Panc1 (cell line): ENCODE measurements at regions not wholly inside any gene's neighbourhood (a gene's known extent, or its start where the extent isn't known, plus 50 kb on each side); places are given as distances from the start of the nearest gene placed in this dataset.
A peak's percentile ranks its signal among the peaks of the same experiment; 100 is the strongest.

Experiments
- ATAC-seq: fragments of 200-7000 bp; cut with Tn5 transposase; 2 replicates; pipeline ENCODE4 v1.9.1; 2020; ENCODE audit warnings: mild to moderate bottlenecking, moderate library complexity
- BruUV-seq: library from RNA; stranded (reverse); fragments of 400-500 nt; replicated peaks from 2 replicates; lab custom pipeline; 2021; lab: Mats Ljungman, UMichigan
- CTCF ChIA-PET: fragments of 300-600 bp; sonication (Branson Sonifier 250); formaldehyde crosslinking; loops from one replicate; lab custom pipeline; 2022; ENCODE audit warnings: antibody characterized with exemption; lab: Charles Lee
- POLR2A ChIA-PET: fragments of 300-600 bp; sonication (Branson Sonifier 250); formaldehyde crosslinking; loops from one replicate; lab custom pipeline; 2022; ENCODE audit warnings: antibody characterized with exemption; lab: Charles Lee
- DNase-seq: peaks from one replicate; pipeline ENCODE4 v3.0.0-alpha.2; 2010; ENCODE audit warnings: low read depth, low spot score
- H3K27ac ChIP-seq: 2 replicates; pipeline ENCODE4 v1.5.1; 2011; ENCODE audit warnings: mild to moderate bottlenecking, low read length, inconsistent platforms
- H3K27me3 ChIP-seq: fragments of 200-500 bp; sonication (Bioruptor generic); 2 replicates; pipeline ENCODE4 v1.6.0; 2014; ENCODE audit warnings: low read length, inconsistent platforms; ENCODE audit not compliant: control insufficient read depth, insufficient read depth
- H3K36me3 ChIP-seq: fragments of 200-500 bp; sonication (Bioruptor generic); 2 replicates; pipeline ENCODE4 v1.5.1; 2014; ENCODE audit warnings: inconsistent platforms, mild to moderate bottlenecking, low read length, moderate library complexity; ENCODE audit not compliant: control insufficient read depth, insufficient read depth
- H3K4me1 ChIP-seq: 2 replicates; pipeline ENCODE4 v1.5.1; 2011; ENCODE audit warnings: inconsistent platforms, mild to moderate bottlenecking, low read length, moderate library complexity; ENCODE audit not compliant: control insufficient read depth, insufficient read depth
- H3K4me3 ChIP-seq, 2 experiments: 2 replicates each; pipeline ENCODE4 v1.5.1; 2011 to 2012; ENCODE audit warnings: low read depth in 2 of 2, low read length in 2 of 2, mild to moderate bottlenecking in 2 of 2, inconsistent platforms in 1 of 2, moderate library complexity in 1 of 2
- H3K9me3 ChIP-seq: fragments of 200-500 bp; sonication (Bioruptor generic); 2 replicates; pipeline ENCODE4 v1.5.1; 2014; ENCODE audit warnings: low read depth, mild to moderate bottlenecking, inconsistent platforms, low read length, moderate library complexity; ENCODE audit not compliant: control insufficient read depth, insufficient read depth
- CTCF ChIP-seq: fragments of 450-650 bp; IDR thresholded peaks from 2 replicates; pipeline ENCODE4 v1.5.1; 2017; ENCODE audit warnings: mild to moderate bottlenecking
- POLR2AphosphoS5 ChIP-seq: IDR thresholded peaks from 2 replicates; pipeline ENCODE4 v1.6.1; 2012; ENCODE audit warnings: mild to moderate bottlenecking, low read depth, low read length, moderate library complexity
- REST ChIP-seq, 2 experiments: IDR thresholded peaks; 2 replicates each; pipeline ENCODE4 v1.6.1; 2011 to 2012; ENCODE audit warnings: low read depth in 2 of 2, control low read depth in 1 of 2, low read length in 1 of 2, mild to moderate bottlenecking in 1 of 2, moderate library complexity in 1 of 2; ENCODE audit not compliant: insufficient read depth in 1 of 2
- SIN3A ChIP-seq: IDR thresholded peaks from 2 replicates; pipeline ENCODE4 v1.6.1; 2012; ENCODE audit warnings: low read depth, mild to moderate bottlenecking, low read length, moderate library complexity, borderline replicate concordance; ENCODE audit not compliant: insufficient read depth
- TCF7L2 ChIP-seq: IDR thresholded peaks from 2 replicates; pipeline ENCODE4 v1.6.1; 2011; ENCODE audit warnings: mild to moderate bottlenecking, low read depth, low read length, inconsistent platforms
- in situ Hi-C: cut with HindIII; loops from 2 replicates; pipeline ENCODE4 v1.10.0; 2016; ENCODE audit warnings: low sequenced_read_pairs, low pct_unique_long_range_greater_than_20kb
- intact Hi-C: fragments of 100-400 bp; cut with micrococcal nuclease; formaldehyde crosslinking; loops from one replicate; pipeline ENCODE4 v1.10.0; 2022; ENCODE audit not compliant: unreplicated experiment

GRCh38 chr1:193766329-193766728 lies 579.9 kb upstream of the B3GALT2 start:
- TF ChIP-seq CTCF (0 out of 2 replicates have a peak, but pooled peaks have one; percentile 8), TCF7L2 (no peak), REST (IDR thresholded peaks at IDR 0.05; ENCODE audit: insufficient read depth in 1 of 2, low read depth in 2 of 2, low read length in 1 of 2) (no peak)
- intact Hi-C loops (no loop called here), in situ Hi-C loops (no loop called here)
- no peaks in the 10 kb centered on the region for H3K27me3 ChIP-seq
- CTCF ChIA-PET = no interaction called here
- no peak overlapping the region for H3K4me3 ChIP-seq
- no peaks in the 10 kb centered on the region for H3K36me3 ChIP-seq
- no peaks in the 10 kb centered on the region for H3K9me3 ChIP-seq
- ATAC-seq (no peak), DNase-seq (no peak)
- H3K27ac ChIP-seq = peak overlapping the region; percentile 29; the same call in 1 of the 2 replicates
- POLR2A ChIA-PET = no interaction called here
- no TSS peak for BruUV-seq
- no peaks in the 10 kb centered on the region; the same call in none of the 2 replicates for H3K4me1 ChIP-seq

GRCh38 chr1:193763266-193763665 lies 576.9 kb upstream of the B3GALT2 start:
- Histone ChIP-seq H3K9me3 (no peaks in the 10 kb centered on the region), H3K27me3 (no peaks in the 10 kb centered on the region), H3K36me3 (no peaks in the 10 kb centered on the region), H3K27ac (0 out of 2 replicates have a peak overlapping the region, but pooled peaks have one; percentile 51), H3K4me3 (no peak overlapping the region), H3K4me1 (no peaks in the 10 kb centered on the region; the same call in none of the 2 replicates)
- intact Hi-C loops (no loop called here), in situ Hi-C loops (no loop called here)
- BruUV-seq = no TSS peak
- peak; percentile 54; the same call in 1 of the 2 replicates for TF ChIP-seq TCF7L2
- no peak for TF ChIP-seq POLR2AphosphoS5
- ChIA-PET POLR2A (no interaction called here), CTCF (no interaction called here)
- ATAC-seq = no peak
- no peak for DNase-seq

GRCh38 chr1:193762236-193762635 lies 575.8 kb upstream of the B3GALT2 start:
- BruUV-seq = no TSS peak
- no peak for TF ChIP-seq POLR2AphosphoS5
- TF ChIP-seq REST (IDR thresholded peaks at IDR 0.05; ENCODE audit: insufficient read depth in 1 of 2, low read depth in 2 of 2, low read length in 1 of 2) = no peak
- no peak for TF ChIP-seq CTCF
- TF ChIP-seq TCF7L2 = no peak
- TF ChIP-seq SIN3A = no peak
- no peaks in the 10 kb centered on the region for H3K9me3 ChIP-seq
- H3K27ac ChIP-seq = no peak overlapping the region; the same call in 1 of the 2 replicates
- no peaks in the 10 kb centered on the region; the same call in none of the 2 replicates for H3K4me1 ChIP-seq
- ATAC-seq (no peak), DNase-seq (no peak)
- H3K36me3 ChIP-seq = no peaks in the 10 kb centered on the region
- H3K4me3 ChIP-seq = no peak overlapping the region
- no peaks in the 10 kb centered on the region for H3K27me3 ChIP-seq
- CTCF ChIA-PET = no interaction called here
- in situ Hi-C loops (no loop called here), intact Hi-C loops (no loop called here)
- POLR2A ChIA-PET = no interaction called here
